ENCODE measurements at regions not wholly inside any gene's neighbourhood (a gene's known extent, or its start where the extent isn't known, plus 50 kb on each side); places are given as distances from the start of the nearest gene placed in this dataset.

GRCh38 chr9:107591781-107592180, 102.2 kb upstream of the KLF4 start:
- TF ChIP-seq CTCF (IDR thresholded peaks at IDR 0.05; ENCODE audit: low read depth, low read length) (no peak), POLR2A (IDR thresholded peaks at IDR 0.05; ENCODE audit: extremely low read depth, insufficient read length) (no peak), MAX (IDR thresholded peaks at IDR 0.05; ENCODE audit: low read depth, low read length) (no peak), MYC (IDR thresholded peaks at IDR 0.05; ENCODE audit: low read depth, low read length) (no peak)
